CD4-positive, alpha-beta T cell treated with Interleukin-6 at 100 ng/mL for 8 hours (primary cell): ENCODE measurements at regions not wholly inside any gene's neighbourhood (a gene's known extent, or its start where the extent isn't known, plus 50 kb on each side); places are given as distances from the start of the nearest gene placed in this dataset.

ENCODE experiments used
- DNase-seq: peaks from one replicate; pipeline ENCODE4 v3.0.0-alpha.2; 2020; ENCODE audit warnings: mixed read lengths, low spot score

- no peak for DNase-seq
These were observed 169.2 kb downstream of the NOC3L start for GRCh38 chr10:94193466-94193924.

- DNase-seq, result no peak
These were observed 168.5 kb downstream of the NOC3L start for GRCh38 chr10:94194256-94194655.

GRCh38 chr10:94197241-94197640 lies 165.5 kb downstream of the NOC3L start:
- DNase-seq, result no peak

GRCh38 chr10:94198324-94198723 lies 164.4 kb downstream of the NOC3L start:
- no peak for DNase-seq

- no peak for DNase-seq
These were observed 163.2 kb downstream of the NOC3L start for GRCh38 chr10:94199565-94199964.

- DNase-seq, result no peak
These were observed 162.4 kb downstream of the NOC3L start for GRCh38 chr10:94200146-94200837.

- no peak for DNase-seq
These were observed 157.3 kb downstream of the NOC3L start for GRCh38 chr10:94205396-94205831.

GRCh38 chr10:94206176-94206575 lies 156.6 kb downstream of the NOC3L start:
- DNase-seq, result no peak

GRCh38 chr10:94208315-94208714 lies 154.4 kb downstream of the NOC3L start:
- DNase-seq, result no peak

GRCh38 chr10:94210440-94211168 lies 152.1 kb downstream of the NOC3L start:
- no peak for DNase-seq

- DNase-seq, result no peak
These were observed 151.6 kb downstream of the NOC3L start for GRCh38 chr10:94211169-94211510.

- no peak for DNase-seq
These were observed 149.7 kb downstream of the NOC3L start for GRCh38 chr10:94213001-94213530.

GRCh38 chr10:94213980-94214379 lies 148.8 kb downstream of the NOC3L start:
- no peak for DNase-seq

GRCh38 chr10:94214481-94214893 lies 148.3 kb downstream of the NOC3L start:
- DNase-seq, result no peak

GRCh38 chr10:94216201-94216600 lies 146.5 kb downstream of the NOC3L start:
- no peak for DNase-seq

- no peak for DNase-seq
These were observed 145.3 kb downstream of the NOC3L start for GRCh38 chr10:94217411-94217810.

GRCh38 chr10:94218493-94219183 lies 144.1 kb downstream of the NOC3L start:
- no peak for DNase-seq

- DNase-seq, result no peak
These were observed 142.9 kb downstream of the NOC3L start for GRCh38 chr10:94219829-94220228.

GRCh38 chr10:94220717-94221116 lies 142.0 kb downstream of the NOC3L start:
- no peak for DNase-seq

GRCh38 chr10:94223702-94224370 lies 138.9 kb downstream of the NOC3L start:
- no peak for DNase-seq

GRCh38 chr10:94224656-94225055 lies 138.1 kb downstream of the NOC3L start:
- no peak for DNase-seq

- no peak for DNase-seq
These were observed 137.2 kb downstream of the NOC3L start for GRCh38 chr10:94225589-94225988.
